Parathyroid adenoma (tissue), 2 donors: ENCODE measurements at regions not wholly inside any gene's neighbourhood (a gene's known extent, or its start where the extent isn't known, plus 50 kb on each side); places are given as distances from the start of the nearest gene placed in this dataset.
"Not testable (repeated sequence)": the region's sequence is repeated elsewhere in the genome, so short reads cannot be mapped to it uniquely, and the experiment has no call there.

Source experiments
- H2AFZ ChIP-seq: fragments of 300-600 bp; sonication (generic); one replicate; pipeline ENCODE4 v1.7.0; 2017; ENCODE audit warnings: antibody characterized with exemption, mild to moderate bottlenecking
- H3K27ac ChIP-seq: fragments of 300-600 bp; sonication (generic); one replicate; pipeline ENCODE4 v1.7.0; 2017
- H3K27me3 ChIP-seq: fragments of 300-600 bp; sonication (generic); one replicate; pipeline ENCODE4 v1.7.0; 2017; ENCODE audit warnings: low read length; ENCODE audit not compliant: control insufficient read depth, insufficient read depth
- H3K36me3 ChIP-seq: fragments of 300-600 bp; sonication (generic); one replicate; pipeline ENCODE4 v1.7.0; 2017; ENCODE audit warnings: low read length; ENCODE audit not compliant: control insufficient read depth, insufficient read depth
- H3K4me1 ChIP-seq: fragments of 300-600 bp; sonication (generic); one replicate; pipeline ENCODE4 v1.7.0; 2017; ENCODE audit warnings: control low read depth
- H3K4me2 ChIP-seq: fragments of 300-600 bp; sonication (generic); one replicate; pipeline ENCODE4 v1.7.0; 2017; ENCODE audit warnings: low read length
- H3K4me3 ChIP-seq: fragments of 300-600 bp; sonication (generic); one replicate; pipeline ENCODE4 v1.7.0; 2017; ENCODE audit warnings: low read depth, low read length
- H3K79me2 ChIP-seq: fragments of 300-600 bp; sonication (generic); one replicate; pipeline ENCODE4 v1.7.0; 2017; ENCODE audit warnings: control low read depth
- H3K9ac ChIP-seq: fragments of 300-600 bp; sonication (generic); one replicate; pipeline ENCODE4 v1.7.0; 2017; ENCODE audit warnings: mild to moderate bottlenecking
- H3K9me3 ChIP-seq: fragments of 300-600 bp; sonication (generic); one replicate; pipeline ENCODE4 v1.7.0; 2017; ENCODE audit warnings: low read length; ENCODE audit not compliant: control insufficient read depth
- TF ChIP-seq, protein P1 (sequence below): fragments of 300-600 bp; sonication (generic); IDR thresholded peaks from one replicate; pipeline ENCODE4 v1.7.0; 2017; ENCODE audit warnings: antibody characterized with exemption, mild to moderate bottlenecking
- donor health status: primary hyperparathyroidism.

- H3K36me3 ChIP-seq: no peaks in the 10 kb centered on the region
- no peak overlapping the region for H3K4me2 ChIP-seq
- H3K79me2 ChIP-seq: no peaks in the 10 kb centered on the region
- no peak overlapping the region for H3K4me3 ChIP-seq
- H3K4me1 ChIP-seq: no peaks in the 10 kb centered on the region
- no peak overlapping the region for H2AFZ ChIP-seq
- no peak overlapping the region for H3K27ac ChIP-seq
- H3K9ac ChIP-seq: no peak overlapping the region
- H3K27me3 ChIP-seq: no peaks in the 10 kb centered on the region
- TF ChIP-seq, protein P1, sequence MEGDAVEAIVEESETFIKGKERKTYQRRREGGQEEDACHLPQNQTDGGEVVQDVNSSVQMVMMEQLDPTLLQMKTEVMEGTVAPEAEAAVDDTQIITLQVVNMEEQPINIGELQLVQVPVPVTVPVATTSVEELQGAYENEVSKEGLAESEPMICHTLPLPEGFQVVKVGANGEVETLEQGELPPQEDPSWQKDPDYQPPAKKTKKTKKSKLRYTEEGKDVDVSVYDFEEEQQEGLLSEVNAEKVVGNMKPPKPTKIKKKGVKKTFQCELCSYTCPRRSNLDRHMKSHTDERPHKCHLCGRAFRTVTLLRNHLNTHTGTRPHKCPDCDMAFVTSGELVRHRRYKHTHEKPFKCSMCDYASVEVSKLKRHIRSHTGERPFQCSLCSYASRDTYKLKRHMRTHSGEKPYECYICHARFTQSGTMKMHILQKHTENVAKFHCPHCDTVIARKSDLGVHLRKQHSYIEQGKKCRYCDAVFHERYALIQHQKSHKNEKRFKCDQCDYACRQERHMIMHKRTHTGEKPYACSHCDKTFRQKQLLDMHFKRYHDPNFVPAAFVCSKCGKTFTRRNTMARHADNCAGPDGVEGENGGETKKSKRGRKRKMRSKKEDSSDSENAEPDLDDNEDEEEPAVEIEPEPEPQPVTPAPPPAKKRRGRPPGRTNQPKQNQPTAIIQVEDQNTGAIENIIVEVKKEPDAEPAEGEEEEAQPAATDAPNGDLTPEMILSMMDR: no peak
- H3K9me3 ChIP-seq: no peaks in the 10 kb centered on the region
Observed at GRCh38 chr12:63005382-63005781, 70.4 kb upstream of the PPM1H start.

GRCh38 chr12:63003223-63003819, 68.4 kb upstream of the PPM1H start:
- Histone ChIP-seq H3K4me3 (no peak overlapping the region), H3K36me3 (no peaks in the 10 kb centered on the region), H3K27me3 (no peaks in the 10 kb centered on the region), H3K9ac (no peak overlapping the region), H3K9me3 (no peaks in the 10 kb centered on the region), H3K4me1 (no peaks in the 10 kb centered on the region), H3K27ac (no peak overlapping the region), H2AFZ (no peak overlapping the region), H3K4me2 (no peak overlapping the region), H3K79me2 (no peaks in the 10 kb centered on the region)
- TF ChIP-seq, protein P1: no peak

DNA sequence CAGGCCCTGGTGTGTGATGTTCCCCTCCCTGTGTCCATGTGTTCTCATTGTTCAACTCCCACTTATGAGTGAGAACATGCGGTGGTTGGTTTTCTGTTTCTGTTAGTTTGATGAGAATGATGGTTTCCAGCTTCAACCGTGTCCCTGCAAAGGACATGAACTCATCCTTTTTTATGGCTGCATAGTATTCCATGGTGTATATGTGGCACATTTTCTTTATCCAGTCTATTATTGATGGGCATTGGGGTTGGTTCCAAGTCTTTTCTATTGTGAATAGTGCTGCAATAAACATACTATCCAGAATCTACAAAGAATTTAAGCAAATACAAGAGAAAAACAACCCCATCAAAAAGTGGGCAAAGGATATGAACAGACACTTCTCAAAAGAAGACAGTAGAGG, 67.1 kb upstream of the PPM1H start:
- H3K36me3 ChIP-seq, H3K9ac ChIP-seq, H3K79me2 ChIP-seq, H3K27me3 ChIP-seq, H3K4me2 ChIP-seq, H3K4me1 ChIP-seq, H2AFZ ChIP-seq, H3K27ac ChIP-seq, H3K9me3 ChIP-seq, H3K4me3 ChIP-seq: not testable (repeated sequence)

- Histone ChIP-seq H3K27ac (no peak overlapping the region), H3K9me3 (no peaks in the 10 kb centered on the region), H3K36me3 (no peaks in the 10 kb centered on the region), H3K79me2 (no peaks in the 10 kb centered on the region), H3K4me3 (no peak overlapping the region), H3K27me3 (no peaks in the 10 kb centered on the region), H2AFZ (no peak overlapping the region), H3K4me2 (no peak overlapping the region), H3K4me1 (no peaks in the 10 kb centered on the region), H3K9ac (no peak overlapping the region)
- TF ChIP-seq, protein P1: no peak
Observed at GRCh38 chr12:62998454-62998853, 63.5 kb upstream of the PPM1H start.

- no peaks in the 10 kb centered on the region for H3K4me1 ChIP-seq
- H3K36me3 ChIP-seq: no peaks in the 10 kb centered on the region
- no peaks in the 10 kb centered on the region for H3K9me3 ChIP-seq
- H2AFZ ChIP-seq: no peak overlapping the region
- no peaks in the 10 kb centered on the region for H3K27me3 ChIP-seq
- no peak overlapping the region for H3K4me3 ChIP-seq
- TF ChIP-seq, protein P1: no peak
- H3K79me2 ChIP-seq: no peaks in the 10 kb centered on the region
- no peak overlapping the region for H3K9ac ChIP-seq
- H3K27ac ChIP-seq: no peak overlapping the region
- H3K4me2 ChIP-seq: no peak overlapping the region
Observed at GRCh38 chr12:62995097-62995496, 60.1 kb upstream of the PPM1H start.
